WERI-Rb-1 (cell line): ENCODE measurements at regions not wholly inside any gene's neighbourhood (a gene's known extent, or its start where the extent isn't known, plus 50 kb on each side); places are given as distances from the start of the nearest gene placed in this dataset.

Experiments used
- DNase-seq: peaks from one replicate; pipeline ENCODE4 v3.0.0-alpha.2; 2020
- H3K27ac ChIP-seq: fragments of 250-450 bp; sonication (Bioruptor Pico); 2 replicates; pipeline ENCODE4 v1.5.1; 2020; ENCODE audit warnings: mild to moderate bottlenecking, moderate library complexity
- H3K27me3 ChIP-seq: fragments of 250-450 bp; sonication (Bioruptor Pico); 2 replicates; pipeline ENCODE4 v1.5.1; 2021; ENCODE audit warnings: mild to moderate bottlenecking, low read depth, moderate library complexity; ENCODE audit not compliant: insufficient read depth, severe bottlenecking
- H3K36me3 ChIP-seq: fragments of 250-450 bp; sonication (Bioruptor Pico); 2 replicates; pipeline ENCODE4 v1.5.1; 2020; ENCODE audit warnings: mild to moderate bottlenecking, moderate library complexity
- H3K4me3 ChIP-seq: 2 replicates; pipeline ENCODE4 v1.5.1; 2011; ENCODE audit warnings: low read depth, mild to moderate bottlenecking, control low read depth, low read length
- H3K9me3 ChIP-seq: fragments of 250-450 bp; sonication (Bioruptor Pico); 2 replicates; pipeline ENCODE4 v1.5.1; 2021; ENCODE audit warnings: mild to moderate bottlenecking, moderate library complexity; ENCODE audit not compliant: severe bottlenecking
- CTCF ChIP-seq: IDR thresholded peaks from 2 replicates; pipeline ENCODE4 v1.5.1; 2011; ENCODE audit warnings: low read depth, mild to moderate bottlenecking, control low read depth, inconsistent platforms, low read length

GRCh38 chr15:57823325-57823882, 116.9 kb downstream of the POLR2M start:
- H3K4me3 ChIP-seq = no peak overlapping the region
- DNase-seq = no peak
- H3K9me3 ChIP-seq = no peaks in the 10 kb centered on the region
- H3K27ac ChIP-seq = no peak overlapping the region
- H3K27me3 ChIP-seq = no peaks in the 10 kb centered on the region
- TF ChIP-seq CTCF = no peak
- H3K36me3 ChIP-seq = no peaks in the 10 kb centered on the region

- TF ChIP-seq CTCF = no peak
These were observed 117.7 kb downstream of the POLR2M start for GRCh38 chr15:57824186-57824585.

GRCh38 chr15:57827021-57827420, 120.5 kb downstream of the POLR2M start:
- Histone ChIP-seq H3K9me3 (no peaks in the 10 kb centered on the region), H3K27me3 (no peaks in the 10 kb centered on the region), H3K4me3 (no peak overlapping the region), H3K27ac (no peak overlapping the region), H3K36me3 (no peaks in the 10 kb centered on the region)
- no peak for DNase-seq
- no peak for TF ChIP-seq CTCF

More at GRCh38 chr15:57824186-57824585, 117.7 kb downstream of the POLR2M start:
- H3K9me3 ChIP-seq = no peaks in the 10 kb centered on the region
- no peak overlapping the region for H3K4me3 ChIP-seq
- DNase-seq = no peak
- no peak overlapping the region for H3K27ac ChIP-seq
- no peaks in the 10 kb centered on the region for H3K27me3 ChIP-seq
- no peaks in the 10 kb centered on the region for H3K36me3 ChIP-seq

GRCh38 chr15:57827971-57828370, 121.5 kb downstream of the POLR2M start:
- no peaks in the 10 kb centered on the region for H3K9me3 ChIP-seq
- H3K4me3 ChIP-seq = no peak overlapping the region
- TF ChIP-seq CTCF = no peak
- no peak overlapping the region for H3K27ac ChIP-seq
- peaks cover 2% of the 10 kb centered on the region for H3K27me3 ChIP-seq
- H3K36me3 ChIP-seq = no peaks in the 10 kb centered on the region
- DNase-seq = no peak

- Histone ChIP-seq H3K9me3 (no peaks in the 10 kb centered on the region), H3K4me3 (no peak overlapping the region), H3K27me3 (peaks cover 3% of the 10 kb centered on the region), H3K36me3 (no peaks in the 10 kb centered on the region), H3K27ac (no peak overlapping the region)
- no peak for TF ChIP-seq CTCF
- DNase-seq = no peak
These were observed 125.7 kb downstream of the POLR2M start for GRCh38 chr15:57832183-57832582.

- H3K9me3 ChIP-seq = no peaks in the 10 kb centered on the region
- H3K4me3 ChIP-seq = no peak overlapping the region
- TF ChIP-seq CTCF = no peak
- no peak for DNase-seq
- peaks cover 3% of the 10 kb centered on the region for H3K27me3 ChIP-seq
- H3K27ac ChIP-seq = no peak overlapping the region
- no peaks in the 10 kb centered on the region for H3K36me3 ChIP-seq
These were observed 128.6 kb downstream of the POLR2M start for GRCh38 chr15:57835119-57835518.
